Naive thymus-derived CD8-positive, alpha-beta T cell (primary cell): ENCODE measurements at regions not wholly inside any gene's neighbourhood (a gene's known extent, or its start where the extent isn't known, plus 50 kb on each side); places are given as distances from the start of the nearest gene placed in this dataset.
"Not testable (repeated sequence)": the region's sequence is repeated elsewhere in the genome, so short reads cannot be mapped to it uniquely, and the experiment has no call there.

Experiments used
- ATAC-seq, 2 donors: fragments of 150-1000 bp; cut with Tn5 transposase in 1 of 2; sonication (Bioruptor Pico), chemical (Tn5 transposase) in 1 of 2; 1 replicate in 1 of 2; 2 replicates in 1 of 2; pipeline ENCODE4 v1.10.0; 2021; ENCODE audit warnings: mild to moderate bottlenecking in 2 of 2, moderate library complexity in 2 of 2
- POLR2A ChIA-PET: fragments of 350-600 bp; sonication (Branson Sonifier 250); formaldehyde crosslinking; loops from one replicate; lab custom pipeline; 2021; ENCODE audit warnings: antibody characterized with exemption; lab: Charles Lee
- DNase-seq, 10 donors: peaks; one replicate each; pipeline versions ENCODE4 v3.0.0 to v3.0.0-alpha.2; 2020 to 2022
- H3K27ac Mint-ChIP-seq, 10 donors: one replicate each; pipeline ENCODE4 v1.8.0; 2020 to 2022; ENCODE audit warnings: mild to moderate bottlenecking in 10 of 10, mixed read lengths in 10 of 10, moderate library complexity in 4 of 10, inconsistent platforms in 1 of 10
- H3K27me3 Mint-ChIP-seq, 5 donors: one replicate each; pipeline ENCODE4 v1.8.0; 2021 to 2022; ENCODE audit warnings: mixed read lengths in 5 of 5
- H3K36me3 Mint-ChIP-seq, 3 donors: one replicate each; pipeline ENCODE4 v1.8.0; 2020 to 2022; ENCODE audit warnings: mixed read lengths in 3 of 3, mild to moderate bottlenecking in 2 of 3, inconsistent platforms in 1 of 3
- H3K4me1 Mint-ChIP-seq, 4 donors: one replicate each; pipeline ENCODE4 v1.8.0; 2021 to 2022; ENCODE audit warnings: mixed read lengths in 4 of 4
- H3K4me3 Mint-ChIP-seq, 10 donors: one replicate each; pipeline ENCODE4 v1.8.0; 2020 to 2022; ENCODE audit warnings: mild to moderate bottlenecking in 10 of 10, mixed read lengths in 10 of 10, moderate library complexity in 6 of 10, inconsistent platforms in 1 of 10
- H3K9me3 Mint-ChIP-seq, 9 donors: one replicate each; pipeline ENCODE4 v1.8.0; 2020 to 2022; ENCODE audit warnings: mixed read lengths in 9 of 9, mild to moderate bottlenecking in 3 of 9, inconsistent platforms in 1 of 9, moderate library complexity in 1 of 9

DNA sequence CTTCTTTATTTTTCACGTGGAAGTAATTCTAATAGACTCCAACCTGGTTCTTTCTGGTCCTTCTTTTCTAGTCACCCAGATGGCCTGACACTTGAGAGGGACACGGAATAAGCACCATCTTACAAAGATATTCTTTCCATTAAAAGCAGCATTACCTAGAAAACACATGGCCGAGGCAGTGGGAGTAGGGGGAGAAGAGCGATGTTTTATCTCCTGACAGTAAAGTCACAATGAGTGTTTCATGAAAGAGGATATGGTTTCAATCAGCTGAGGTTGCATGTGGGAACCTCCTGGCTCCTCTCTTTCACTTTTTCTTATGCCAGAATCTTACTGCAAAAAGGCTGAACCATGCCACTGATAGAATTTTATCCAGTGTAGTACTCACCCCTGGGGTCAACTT is 288.8 kb upstream of the SPAG17 start:
- Mint-ChIP-seq H3K27me3 (no peaks in the 10 kb centered on the region), H3K36me3 (peaks cover 0 to 6% (median 0%) of the 10 kb centered on the region in 3 donors), H3K4me3 (no peak overlapping the region), H3K4me1 (no peaks in the 10 kb centered on the region), H3K27ac (no peak overlapping the region), H3K9me3 (peaks cover 3 to 45% (median 12%) of the 10 kb centered on the region in 9 donors)
- no peak for DNase-seq
- ATAC-seq, result no peak
- POLR2A ChIA-PET, result no interaction called here

DNA sequence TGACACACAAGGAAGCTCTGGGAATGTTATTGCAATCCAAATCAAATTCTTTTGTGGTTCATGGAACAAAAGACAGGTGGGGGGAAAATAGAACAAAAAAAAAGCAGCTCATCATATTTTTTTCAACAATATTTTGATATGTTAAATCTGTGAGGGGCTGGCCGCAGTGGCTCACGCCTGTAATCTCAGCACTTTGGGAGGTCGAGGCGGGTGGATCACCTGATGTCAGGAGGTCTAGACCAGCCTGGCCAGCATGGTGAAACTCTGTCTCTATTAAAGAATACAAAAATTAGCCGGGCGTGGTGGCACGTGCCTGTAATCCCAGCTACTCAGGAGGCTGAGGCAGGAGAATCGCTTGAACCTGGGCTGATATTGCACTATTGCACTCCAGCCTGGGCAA is 279.4 kb upstream of the SPAG17 start:
- POLR2A ChIA-PET, ATAC-seq, H3K4me3 Mint-ChIP-seq: not testable (repeated sequence)

DNA sequence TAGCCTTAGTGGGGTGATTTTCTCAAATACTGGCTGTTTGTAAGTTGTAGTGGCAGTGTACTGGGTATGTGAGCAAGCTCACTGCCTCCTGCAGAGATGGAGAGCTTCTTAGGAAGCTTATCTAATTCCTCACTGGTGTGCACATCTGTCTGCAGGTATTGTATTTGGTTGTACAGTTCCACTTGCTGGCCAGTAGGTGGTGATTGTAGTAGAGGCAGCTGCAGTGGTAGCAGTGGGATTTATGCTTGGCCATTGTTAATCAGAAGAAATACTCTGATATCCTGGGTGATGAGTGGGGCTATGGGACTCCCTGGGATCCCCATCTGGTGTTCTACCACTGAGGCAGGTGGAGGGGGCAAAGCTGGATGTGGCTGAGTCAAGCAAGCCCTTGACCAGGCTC is 276.1 kb upstream of the SPAG17 start:
- POLR2A ChIA-PET, result no interaction called here
- Mint-ChIP-seq H3K27me3 (no peaks in the 10 kb centered on the region), H3K4me3 (no peak overlapping the region), H3K9me3 (peaks cover 4 to 49% (median 27%) of the 10 kb centered on the region in 9 donors), H3K4me1 (no peaks in the 10 kb centered on the region), H3K36me3 (peaks cover 0 to 11% (median 0%) of the 10 kb centered on the region in 3 donors), H3K27ac (no peak overlapping the region)
- no peak for DNase-seq
- ATAC-seq, result no peak

More for the DNA sequence above, 279.4 kb upstream of the SPAG17 start:
- not testable (repeated sequence) for H3K36me3 Mint-ChIP-seq, H3K4me1 Mint-ChIP-seq, DNase-seq, H3K27ac Mint-ChIP-seq, H3K27me3 Mint-ChIP-seq
- peaks cover 7 to 40% (median 18%) of the 10 kb centered on the region in 9 donors for H3K9me3 Mint-ChIP-seq

DNA sequence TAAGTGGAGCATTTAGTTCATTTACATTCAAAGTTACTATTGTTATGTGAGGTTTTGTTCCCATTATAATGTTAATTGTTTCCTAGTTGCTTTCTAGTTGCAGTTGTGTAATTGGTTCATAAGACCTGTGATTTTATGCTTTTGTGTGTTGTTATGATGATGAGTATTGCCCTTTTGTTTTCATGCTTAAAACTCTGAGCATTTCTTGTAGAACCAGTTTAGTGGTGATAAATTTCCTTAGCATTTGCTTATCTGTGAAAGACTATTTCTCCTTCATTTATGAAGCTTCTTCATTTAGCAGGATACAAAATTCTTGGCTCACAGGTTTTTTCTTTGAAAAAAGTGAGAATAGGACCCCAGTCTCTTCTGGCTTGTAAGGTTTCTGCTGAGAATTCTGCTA is 274.8 kb upstream of the SPAG17 start:
- no peak for ATAC-seq
- POLR2A ChIA-PET, result no interaction called here
- Mint-ChIP-seq H3K9me3 (peaks cover 4 to 53% (median 31%) of the 10 kb centered on the region in 9 donors), H3K4me3 (no peak overlapping the region), H3K27me3 (no peaks in the 10 kb centered on the region), H3K36me3 (peaks cover 0 to 19% (median 0%) of the 10 kb centered on the region in 3 donors), H3K4me1 (no peaks in the 10 kb centered on the region), H3K27ac (no peak overlapping the region)
- DNase-seq, result no peak

DNA sequence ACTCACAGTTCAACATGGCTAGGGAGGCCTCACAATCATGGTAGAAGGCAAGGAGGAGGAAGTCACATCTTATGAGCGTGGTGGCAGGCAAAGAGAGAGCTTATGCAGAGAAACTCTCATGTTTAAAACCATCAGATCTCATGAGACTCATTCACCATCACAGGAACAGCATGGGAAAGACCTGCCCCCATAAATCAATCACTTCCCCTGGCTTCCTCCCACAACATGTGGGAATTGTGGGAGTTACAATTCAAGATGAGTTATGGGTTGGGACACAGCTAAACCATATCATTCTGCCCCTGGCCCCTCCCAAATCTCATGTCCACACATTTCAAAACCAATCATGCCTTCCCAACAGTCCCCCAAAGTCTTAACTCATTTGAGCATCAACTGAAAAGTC is 268.8 kb upstream of the SPAG17 start:
- Mint-ChIP-seq H3K9me3 (peaks cover 7 to 46% (median 21%) of the 10 kb centered on the region in 9 donors), H3K36me3 (peaks cover 0 to 11% (median 0%) of the 10 kb centered on the region in 3 donors)
- DNase-seq, H3K4me3 Mint-ChIP-seq, H3K27me3 Mint-ChIP-seq, POLR2A ChIA-PET, H3K4me1 Mint-ChIP-seq, H3K27ac Mint-ChIP-seq, ATAC-seq: not testable (repeated sequence)

DNA sequence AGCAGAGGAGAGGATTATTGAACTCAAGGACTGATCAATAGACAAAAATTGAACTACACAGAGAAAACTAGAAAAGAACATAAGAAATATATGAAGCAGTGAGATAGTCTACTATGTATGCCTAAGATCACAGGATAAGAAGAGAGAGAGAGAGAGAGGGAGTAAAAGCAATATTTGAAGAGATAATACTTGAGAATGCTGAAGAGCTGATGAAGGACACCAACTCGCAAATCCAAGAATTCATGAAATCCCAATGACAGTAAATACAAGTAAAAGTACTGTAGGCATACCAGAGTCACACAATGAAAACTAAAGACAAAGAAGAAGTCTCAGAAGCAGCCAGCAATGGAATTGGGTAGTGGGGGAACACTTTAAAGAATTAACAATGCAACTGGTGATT is 260.1 kb upstream of the SPAG17 start:
- Mint-ChIP-seq H3K36me3 (no peaks in the 10 kb centered on the region), H3K9me3 (peaks cover 1 to 47% (median 18%) of the 10 kb centered on the region in 9 donors), H3K27me3 (no peaks in the 10 kb centered on the region), H3K27ac (no peak overlapping the region), H3K4me1 (no peaks in the 10 kb centered on the region), H3K4me3 (no peak overlapping the region)
- ATAC-seq (no peak), DNase-seq (no peak)
- POLR2A ChIA-PET, result no interaction called here

DNA sequence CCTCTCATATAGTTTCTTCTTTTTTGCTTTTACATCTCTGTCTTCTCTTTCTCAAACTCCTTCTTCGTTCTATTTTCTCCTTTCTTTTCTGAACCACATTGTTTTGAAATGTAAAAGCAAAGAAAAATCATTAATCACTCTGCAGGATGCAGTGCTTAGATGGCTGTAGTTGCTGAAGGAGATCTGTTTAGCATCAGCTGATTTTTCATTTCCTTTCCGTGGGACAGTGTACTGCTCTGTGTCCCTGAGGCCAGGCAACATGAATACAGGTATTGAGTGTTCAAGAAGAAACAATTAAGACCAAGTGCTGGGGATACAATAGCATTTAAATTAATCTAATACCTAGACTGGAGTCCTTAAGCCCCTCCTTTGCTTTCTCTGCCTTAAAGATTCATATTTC is 257.2 kb upstream of the SPAG17 start:
- Mint-ChIP-seq H3K36me3 (no peaks in the 10 kb centered on the region), H3K4me1 (no peaks in the 10 kb centered on the region), H3K27me3 (no peaks in the 10 kb centered on the region), H3K27ac (no peak overlapping the region), H3K9me3 (peaks cover 1 to 29% (median 9%) of the 10 kb centered on the region in 9 donors), H3K4me3 (no peak overlapping the region)
- ATAC-seq, result no peak
- POLR2A ChIA-PET, result no interaction called here
- DNase-seq, result no peak

DNA sequence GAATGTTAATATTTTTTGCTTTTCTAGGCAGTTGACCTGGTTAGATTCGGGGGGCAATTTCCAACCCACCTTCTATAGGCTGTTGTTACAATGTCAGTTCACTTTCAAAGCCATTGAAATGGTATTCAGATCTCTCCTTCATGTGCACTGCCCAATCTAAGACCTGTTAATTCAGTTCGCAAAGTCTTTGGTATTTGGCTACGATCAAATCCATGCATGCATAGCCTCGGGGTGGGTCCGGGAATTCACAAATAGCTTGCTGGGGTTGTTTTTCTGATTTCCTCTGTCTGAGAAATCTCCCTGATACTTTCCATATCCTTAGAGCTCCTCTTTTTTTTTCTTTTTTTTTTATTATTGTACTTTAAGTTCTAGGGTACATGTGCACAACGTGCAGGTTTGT is 252.6 kb upstream of the SPAG17 start:
- POLR2A ChIA-PET, result no interaction called here
- no peaks in the 10 kb centered on the region for H3K27me3 Mint-ChIP-seq
- no peak overlapping the region for H3K4me3 Mint-ChIP-seq
- H3K36me3 Mint-ChIP-seq, result no peaks in the 10 kb centered on the region
- no peak for DNase-seq
- no peaks in the 10 kb centered on the region for H3K4me1 Mint-ChIP-seq
- ATAC-seq, result no peak
- no peak overlapping the region for H3K27ac Mint-ChIP-seq
- H3K9me3 Mint-ChIP-seq, result peaks cover 1 to 15% (median 8%) of the 10 kb centered on the region in 9 donors

DNA sequence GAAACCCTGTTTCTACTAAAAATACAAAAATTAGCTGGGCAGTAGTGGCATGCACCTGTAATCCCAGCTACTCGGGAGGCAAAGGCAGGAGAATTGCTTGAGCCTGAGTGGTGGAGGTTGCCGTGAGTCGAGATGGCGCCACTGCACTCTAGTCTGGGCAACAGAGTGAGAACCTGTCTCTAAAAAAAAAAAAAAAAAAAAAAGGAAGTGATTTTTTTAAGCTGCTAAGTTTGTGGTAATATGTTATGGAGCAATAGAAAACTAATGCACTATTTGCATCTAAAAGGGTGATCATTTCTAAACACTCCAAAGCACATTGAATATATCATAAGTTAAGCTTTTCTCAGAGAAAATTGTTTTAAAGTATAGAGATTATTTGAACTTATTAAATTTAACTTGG is 244.8 kb upstream of the SPAG17 start:
- POLR2A ChIA-PET, result no interaction called here
- H3K27ac Mint-ChIP-seq, result no peak overlapping the region
- H3K4me3 Mint-ChIP-seq, result no peak overlapping the region
- no peaks in the 10 kb centered on the region for H3K36me3 Mint-ChIP-seq
- H3K9me3 Mint-ChIP-seq, result peaks cover 6 to 30% (median 12%) of the 10 kb centered on the region in 9 donors
- DNase-seq (no peak), ATAC-seq (no peak)
- H3K4me1 Mint-ChIP-seq, result no peaks in the 10 kb centered on the region
- H3K27me3 Mint-ChIP-seq, result no peaks in the 10 kb centered on the region

DNA sequence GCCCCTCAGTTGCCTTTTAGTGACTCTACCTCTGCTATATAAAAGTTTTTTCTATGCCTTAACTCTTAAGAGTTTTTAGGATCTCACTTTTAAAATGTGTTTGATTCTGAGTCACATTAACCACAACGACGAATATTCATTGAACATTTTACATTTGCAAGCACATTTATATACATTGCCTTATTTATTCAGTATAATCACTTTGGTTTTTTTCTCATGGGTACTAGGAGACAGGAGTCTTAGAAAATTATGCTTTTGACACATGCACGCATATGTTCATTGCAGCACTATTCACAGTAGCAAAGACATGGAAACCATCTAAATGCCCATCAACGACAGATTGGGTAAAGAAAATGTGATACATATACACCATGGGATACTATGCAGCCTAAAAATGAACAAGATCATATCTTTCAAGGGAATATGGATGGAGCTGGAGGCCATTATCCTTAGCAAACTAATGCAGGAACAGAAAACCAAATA is 236.9 kb upstream of the SPAG17 start:
- H3K27me3 Mint-ChIP-seq, result no peaks in the 10 kb centered on the region
- peaks cover 0 to 20% (median 9%) of the 10 kb centered on the region in 9 donors for H3K9me3 Mint-ChIP-seq
- H3K4me1 Mint-ChIP-seq, result no peaks in the 10 kb centered on the region
- DNase-seq (no peak), ATAC-seq (no peak)
- H3K27ac Mint-ChIP-seq, result no peak overlapping the region
- no peaks in the 10 kb centered on the region for H3K36me3 Mint-ChIP-seq
- POLR2A ChIA-PET, result no interaction called here
- no peak overlapping the region for H3K4me3 Mint-ChIP-seq

DNA sequence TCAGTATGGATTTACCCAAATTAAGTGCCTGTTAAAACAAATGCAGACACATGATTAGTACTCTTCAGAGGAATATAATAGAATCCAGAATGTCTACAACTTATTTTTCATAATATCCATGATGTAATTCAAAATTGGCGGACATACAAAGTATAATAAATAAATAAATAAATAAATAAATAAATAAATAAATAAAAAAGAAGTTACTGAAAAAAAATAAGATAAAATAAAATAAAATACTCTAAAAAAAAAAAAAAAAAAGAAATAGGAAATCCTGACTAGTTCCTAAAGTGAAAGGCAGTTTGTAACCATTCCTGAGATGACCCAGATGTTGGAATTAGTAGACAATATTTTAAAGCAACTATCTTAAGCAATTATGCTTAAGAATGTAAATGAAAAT is 219.0 kb upstream of the SPAG17 start:
- Mint-ChIP-seq H3K27me3 (peaks cover 0 to under 1% (median 0%) of the 10 kb centered on the region in 5 donors), H3K4me1 (no peaks in the 10 kb centered on the region), H3K27ac (no peak overlapping the region), H3K4me3 (no peak overlapping the region), H3K9me3 (peaks cover 0 to 47% (median 11%) of the 10 kb centered on the region in 9 donors), H3K36me3 (no peaks in the 10 kb centered on the region)
- POLR2A ChIA-PET, result no interaction called here
- DNase-seq, result no peak
- no peak for ATAC-seq

DNA sequence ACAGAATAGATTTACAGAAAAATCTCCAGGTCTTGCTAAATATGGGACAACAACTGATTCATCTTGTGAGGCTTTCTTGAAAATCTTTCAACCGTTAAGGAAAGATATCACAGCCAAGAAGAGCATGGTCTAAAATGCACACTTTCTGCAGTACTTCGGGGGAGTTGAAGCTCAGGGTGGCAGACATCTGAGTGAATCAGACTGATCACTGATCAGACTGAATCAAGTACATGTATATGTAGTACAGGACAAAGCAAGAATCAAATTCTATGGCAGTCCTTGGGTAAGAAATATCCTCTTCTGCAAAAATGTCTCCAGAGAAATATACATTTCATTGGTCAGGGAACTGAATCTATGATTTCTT is 212.4 kb upstream of the SPAG17 start:
- H3K9me3 Mint-ChIP-seq, result peaks cover 0 to 19% (median 2%) of the 10 kb centered on the region in 9 donors

DNA sequence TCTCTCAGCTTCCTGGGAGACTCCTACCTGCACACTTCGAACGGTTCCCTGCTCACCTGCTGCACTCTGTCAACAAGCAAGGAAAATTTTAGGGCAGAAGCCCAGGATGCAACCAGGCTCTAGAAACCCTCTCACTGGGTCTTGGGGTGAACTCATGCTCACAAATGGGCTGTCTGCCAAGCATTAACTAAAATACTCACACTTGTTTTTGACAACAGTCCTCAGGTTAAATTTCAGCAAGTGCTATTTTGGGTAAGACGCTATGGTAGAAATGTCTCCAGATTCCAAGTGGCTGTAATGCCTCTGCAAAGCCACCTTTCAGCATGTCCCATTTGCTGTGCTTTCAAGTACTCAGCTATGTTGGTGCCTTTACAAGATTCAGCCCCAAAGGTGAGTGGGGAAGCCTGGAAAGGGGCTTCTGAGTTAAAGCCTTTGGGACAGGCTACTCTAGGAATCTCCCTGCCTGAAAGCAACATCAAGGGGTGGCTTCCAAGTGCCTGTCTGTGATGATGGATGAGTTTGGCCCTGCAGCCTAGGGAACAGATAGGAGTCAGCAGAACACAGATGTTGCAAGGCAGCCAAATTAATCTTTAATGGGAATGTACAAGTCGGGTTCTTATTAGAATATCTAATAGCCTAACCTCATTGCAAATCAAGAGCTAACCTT is 211.9 kb upstream of the SPAG17 start:
- H3K4me1 Mint-ChIP-seq, result no peaks in the 10 kb centered on the region
- peaks cover 0 to 19% (median 2%) of the 10 kb centered on the region in 9 donors for H3K9me3 Mint-ChIP-seq
- H3K36me3 Mint-ChIP-seq, result no peaks in the 10 kb centered on the region
- H3K27me3 Mint-ChIP-seq, result peaks cover 0 to 6% (median 0%) of the 10 kb centered on the region in 5 donors
- peak overlapping the region in 1 of 10 donors; percentile 24 for H3K27ac Mint-ChIP-seq
- H3K4me3 Mint-ChIP-seq, result no peak overlapping the region
- DNase-seq (no peak), ATAC-seq (no peak)
- POLR2A ChIA-PET, result no interaction called here

More for the DNA sequence above, 212.4 kb upstream of the SPAG17 start:
- ATAC-seq, result no peak
- POLR2A ChIA-PET, result no interaction called here
- Mint-ChIP-seq H3K4me1 (no peaks in the 10 kb centered on the region), H3K4me3 (no peak overlapping the region), H3K36me3 (no peaks in the 10 kb centered on the region), H3K27me3 (peaks cover 0 to 6% (median 0%) of the 10 kb centered on the region in 5 donors), H3K27ac (no peak overlapping the region)
- DNase-seq, result no peak

DNA sequence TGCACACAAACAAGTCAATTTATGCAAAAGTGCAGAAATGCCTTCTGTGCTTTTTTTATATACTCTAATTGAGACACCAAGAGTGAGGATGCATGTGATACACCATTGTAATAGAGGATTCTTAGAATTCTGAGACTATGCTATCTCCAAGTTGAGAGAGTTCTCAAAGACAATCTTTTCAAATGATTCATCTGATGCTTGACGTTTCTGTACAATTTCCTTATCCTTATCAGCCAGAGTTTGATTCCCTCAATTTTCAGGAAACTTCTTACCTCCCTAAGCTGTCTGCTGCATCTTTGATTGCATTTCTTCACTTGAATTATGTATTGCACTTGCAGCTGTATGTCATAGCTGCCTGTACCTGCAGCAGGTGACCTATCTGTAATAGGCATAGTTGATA is 211.3 kb upstream of the SPAG17 start:
- H3K4me3 Mint-ChIP-seq, result no peak overlapping the region
- no peaks in the 10 kb centered on the region for H3K36me3 Mint-ChIP-seq
- peaks cover 0 to 6% (median 0%) of the 10 kb centered on the region in 5 donors for H3K27me3 Mint-ChIP-seq
- DNase-seq (no peak), ATAC-seq (no peak)
- H3K9me3 Mint-ChIP-seq, result peaks cover 0 to 19% (median 3%) of the 10 kb centered on the region in 9 donors
- H3K4me1 Mint-ChIP-seq, result no peaks in the 10 kb centered on the region
- no peak overlapping the region for H3K27ac Mint-ChIP-seq
- POLR2A ChIA-PET, result no interaction called here
